GM12892 (cell line): ENCODE measurements at regions not wholly inside any gene's neighbourhood (a gene's known extent, or its start where the extent isn't known, plus 50 kb on each side); places are given as distances from the start of the nearest gene placed in this dataset.

Experiments
- POLR2A ChIP-seq: IDR thresholded peaks from 2 replicates; pipeline ENCODE4 v1.6.1; 2011; ENCODE audit warnings: low read depth, low read length, control low read depth
- POLR2AphosphoS5 ChIP-seq: IDR thresholded peaks from 2 replicates; pipeline ENCODE4 v1.6.1; 2011; ENCODE audit warnings: low read depth, low read length, control low read depth
- TAF1 ChIP-seq: IDR thresholded peaks from 2 replicates; pipeline ENCODE4 v1.6.1; 2011; ENCODE audit warnings: low read depth, mild to moderate bottlenecking, control low read depth, low read length, borderline replicate concordance

DNA sequence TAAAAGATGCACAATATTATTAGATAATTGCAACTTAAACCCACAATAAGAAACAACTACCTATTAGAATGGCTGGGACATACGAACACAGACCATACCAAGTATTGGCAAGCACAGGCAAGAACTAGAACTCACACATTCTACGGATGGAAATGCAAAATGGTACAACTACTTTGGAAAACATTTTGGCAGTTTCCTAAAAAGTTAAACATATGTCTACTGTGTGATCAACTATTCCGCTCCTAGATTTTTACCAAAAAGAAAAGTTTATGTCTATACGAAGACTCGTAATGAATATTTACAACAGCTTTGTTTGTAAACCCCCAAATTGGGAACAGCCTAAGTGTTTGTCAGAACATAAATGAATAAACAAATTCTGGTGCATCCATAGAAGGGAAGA lies 194.7 kb downstream of the FGFR2 start:
- TF ChIP-seq POLR2AphosphoS5 (no peak), TAF1 (no peak), POLR2A (no peak)
